HEK293 (cell line): ENCODE measurements at regions not wholly inside any gene's neighbourhood (a gene's known extent, or its start where the extent isn't known, plus 50 kb on each side); places are given as distances from the start of the nearest gene placed in this dataset.

Source experiments
- CTCF ChIA-PET: fragments of 350-600 bp; formaldehyde crosslinking; extraction: SDS; loops from one replicate; lab custom pipeline; 2021; ENCODE audit warnings: antibody characterized with exemption; lab: Yijun Ruan, JAX
- POLR2A ChIA-PET: fragments of 300-600 bp; formaldehyde crosslinking; extraction: SDS; loops from one replicate; lab custom pipeline; 2020; ENCODE audit warnings: antibody characterized with exemption, inconsistent platforms; lab: Yijun Ruan, JAX
- H3K27ac ChIP-seq: fragments of 200-500 bp; sonication (Bioruptor generic); 2 replicates; pipeline ENCODE4 v1.5.1; 2014; ENCODE audit warnings: low read depth, low read length, control low read depth, inconsistent platforms; ENCODE audit errors: extremely low read depth
- H3K36me3 ChIP-seq, 2 experiments: fragments of 200-500 bp in 1 of 2; sonication (Bioruptor generic) in 1 of 2; 1 replicate in 1 of 2; 2 replicates in 1 of 2; pipeline ENCODE4 v1.5.1; 2014 to 2017; ENCODE audit warnings: inconsistent platforms in 2 of 2, low read length in 2 of 2; ENCODE audit not compliant: control insufficient read depth in 2 of 2, insufficient read depth in 1 of 2
- H3K4me1 ChIP-seq: fragments of 200-500 bp; sonication (Bioruptor generic); 2 replicates; pipeline ENCODE4 v1.5.1; 2014; ENCODE audit warnings: mild to moderate bottlenecking, low read length, inconsistent platforms; ENCODE audit not compliant: control insufficient read depth, insufficient read depth
- H3K4me3 ChIP-seq: 2 replicates; pipeline ENCODE4 v1.5.1; 2011; ENCODE audit warnings: low read depth, mild to moderate bottlenecking, control low read depth, low read length, moderate library complexity
- H3K9me3 ChIP-seq: fragments of 200-500 bp; sonication (Bioruptor generic); 2 replicates; pipeline ENCODE4 v1.5.1; 2014; ENCODE audit warnings: low read depth, low read length, inconsistent platforms; ENCODE audit not compliant: control insufficient read depth, insufficient read depth
- AEBP2 ChIP-seq: fragments of 450-650 bp; formaldehyde crosslinking; IDR thresholded peaks from 2 replicates; pipeline ENCODE4 v1.5.1; 2016; ENCODE audit warnings: missing biosample characterization, missing genetic modification characterization, borderline replicate concordance
- KLF10 ChIP-seq: fragments of 450-650 bp; IDR thresholded peaks from 2 replicates; pipeline ENCODE4 v1.5.1; 2018; ENCODE audit warnings: missing biosample characterization, mild to moderate bottlenecking, missing genetic modification characterization
- SP7 ChIP-seq: fragments of 450-650 bp; formaldehyde crosslinking; IDR thresholded peaks from 2 replicates; pipeline ENCODE4 v1.5.1; 2016; ENCODE audit warnings: missing biosample characterization, missing genetic modification characterization
- ZBTB10 ChIP-seq: fragments of 450-650 bp; formaldehyde crosslinking; IDR thresholded peaks from 2 replicates; pipeline ENCODE4 v1.5.1; 2016; ENCODE audit warnings: missing biosample characterization, missing genetic modification characterization
- ZBTB20 ChIP-seq: fragments of 450-650 bp; formaldehyde crosslinking; IDR thresholded peaks from 2 replicates; pipeline ENCODE4 v1.5.1; 2016; ENCODE audit warnings: missing biosample characterization, missing genetic modification characterization
- ZBTB44 ChIP-seq: fragments of 450-650 bp; IDR thresholded peaks from 2 replicates; pipeline ENCODE4 v1.5.1; 2018; ENCODE audit warnings: missing biosample characterization, mild to moderate bottlenecking, missing genetic modification characterization
- ZFHX2 ChIP-seq: fragments of 450-650 bp; formaldehyde crosslinking; conservative IDR thresholded peaks from 2 replicates; pipeline ENCODE4 v1.5.1; 2016; ENCODE audit warnings: missing biosample characterization, missing genetic modification characterization
- ZNF148 ChIP-seq: fragments of 450-650 bp; formaldehyde crosslinking; IDR thresholded peaks from 2 replicates; pipeline ENCODE4 v1.5.0; 2017; ENCODE audit warnings: missing biosample characterization, missing genetic modification characterization, borderline replicate concordance
- ZNF184 ChIP-seq: fragments of 450-650 bp; IDR thresholded peaks from 2 replicates; pipeline ENCODE4 v1.5.1; 2018; ENCODE audit warnings: missing biosample characterization, mild to moderate bottlenecking, missing genetic modification characterization
- ZNF2 ChIP-seq: fragments of 450-650 bp; formaldehyde crosslinking; IDR thresholded peaks from 2 replicates; pipeline ENCODE4 v1.5.1; 2016; ENCODE audit warnings: missing biosample characterization, missing genetic modification characterization
- ZNF266 ChIP-seq: fragments of 450-650 bp; formaldehyde crosslinking; IDR thresholded peaks from 2 replicates; pipeline ENCODE4 v1.5.1; 2016; ENCODE audit warnings: missing biosample characterization, missing genetic modification characterization, low read depth
- ZNF274 ChIP-seq, 2 experiments: fragments of 200-500 bp in 1 of 2; fragments of 450-650 bp in 1 of 2; sonication (Bioruptor generic) in 1 of 2; formaldehyde crosslinking in 1 of 2; IDR thresholded peaks; 2 replicates each; pipeline versions ENCODE4 v1.5.1 to v1.6.1; 2014 to 2016; ENCODE audit warnings: borderline replicate concordance in 1 of 2, inconsistent platforms in 1 of 2, low read length in 1 of 2, missing biosample characterization in 1 of 2, missing genetic modification characterization in 1 of 2
- ZNF426 ChIP-seq: fragments of 450-650 bp; formaldehyde crosslinking; IDR thresholded peaks from 2 replicates; pipeline ENCODE4 v1.5.1; 2017; ENCODE audit warnings: missing biosample characterization, missing genetic modification characterization, mild to moderate bottlenecking, inconsistent platforms, moderate library complexity
- ZNF501 ChIP-seq: fragments of 450-650 bp; formaldehyde crosslinking; IDR thresholded peaks from 2 replicates; pipeline ENCODE4 v1.5.1; 2016; ENCODE audit warnings: missing biosample characterization, missing genetic modification characterization
- ZNF621 ChIP-seq: fragments of 450-650 bp; formaldehyde crosslinking; IDR thresholded peaks from 2 replicates; pipeline ENCODE4 v1.5.1; 2017; ENCODE audit warnings: missing biosample characterization, missing genetic modification characterization
- ZNF623 ChIP-seq: fragments of 450-650 bp; formaldehyde crosslinking; IDR thresholded peaks from 2 replicates; pipeline ENCODE4 v1.5.1; 2016; ENCODE audit warnings: missing biosample characterization, missing genetic modification characterization
- ZNF701 ChIP-seq: fragments of 450-650 bp; formaldehyde crosslinking; IDR thresholded peaks from 2 replicates; pipeline ENCODE4 v1.5.1; 2016; ENCODE audit warnings: missing biosample characterization, missing genetic modification characterization
- ZNF704 ChIP-seq: fragments of 450-650 bp; formaldehyde crosslinking; IDR thresholded peaks from 2 replicates; pipeline ENCODE4 v1.5.1; 2016; ENCODE audit warnings: missing biosample characterization, missing genetic modification characterization
- ZNF791 ChIP-seq: fragments of 450-650 bp; formaldehyde crosslinking; IDR thresholded peaks from 2 replicates; pipeline ENCODE4 v1.5.1; 2016; ENCODE audit warnings: missing biosample characterization, missing genetic modification characterization
- ZNF830 ChIP-seq: fragments of 450-650 bp; IDR thresholded peaks from 2 replicates; pipeline ENCODE4 v1.5.0; 2018; ENCODE audit warnings: missing biosample characterization, missing genetic modification characterization, low read depth, mild to moderate bottlenecking, moderate library complexity

- TF ChIP-seq ZNF791 (no peak), ZNF148 (tag by site-specific recombination) (no peak), ZNF701 (tag by site-specific recombination) (no peak), ZNF704 (tag by site-specific recombination) (no peak), KLF10 (no peak), ZBTB10 (tag by site-specific recombination) (no peak), ZNF274 (IDR thresholded peaks at IDR 0.05; ENCODE audit: low read length) (no peak), ZNF274 (tag by site-specific recombination; IDR thresholded peaks at IDR 0.05; ENCODE audit: borderline replicate concordance) (no peak)
Observed at GRCh38 chr21:16866851-16867250, 646.0 kb upstream of the CXADR start (continued).

- Histone ChIP-seq H3K27ac (no peak overlapping the region), H3K4me3 (no peak overlapping the region), H3K36me3 (no peaks in the 10 kb centered on the region), H3K9me3 (no peaks in the 10 kb centered on the region), H3K4me1 (no peaks in the 10 kb centered on the region)
- no peak for TF ChIP-seq ZNF184 (tag by site-specific recombination)
- TF ChIP-seq ZNF266 (tag by site-specific recombination): no peak
- no peak for TF ChIP-seq ZNF274 (IDR thresholded peaks at IDR 0.05; ENCODE audit: low read length)
- TF ChIP-seq ZNF274 (tag by site-specific recombination; IDR thresholded peaks at IDR 0.05; ENCODE audit: borderline replicate concordance): no peak
- ChIA-PET POLR2A (no interaction called here), CTCF (interaction anchor here (1.2 kb wide), 1 partner anchor 400 kb away, joined by 3 read pairs; no protein-coding TSS in a partner anchor)
Observed at GRCh38 chr21:16870103-16870502, 642.7 kb upstream of the CXADR start.

GRCh38 chr21:16872616-16873015 is 640.2 kb upstream of the CXADR start:
- no peaks in the 10 kb centered on the region for H3K36me3 ChIP-seq
- H3K4me1 ChIP-seq: no peaks in the 10 kb centered on the region
- no peak overlapping the region for H3K27ac ChIP-seq
- ChIA-PET POLR2A (no interaction called here), CTCF (no interaction called here)
- no peak overlapping the region for H3K4me3 ChIP-seq
- no peaks in the 10 kb centered on the region for H3K9me3 ChIP-seq
- TF ChIP-seq ZFHX2 (tag by site-specific recombination) (no peak), ZBTB20 (tag by site-specific recombination) (no peak), ZBTB44 (tag by site-specific recombination) (no peak), ZNF2 (tag by site-specific recombination) (no peak), ZNF623 (tag by site-specific recombination) (no peak), SP7 (tag by site-specific recombination) (no peak), ZNF830 (no peak), ZNF501 (no peak), ZNF426 (tag by site-specific recombination) (no peak), AEBP2 (no peak), ZNF621 (tag by site-specific recombination) (no peak)
